CD4-positive, alpha-beta T cell treated with Interleukin-1 beta for 1 hour (primary cell): ENCODE measurements at regions not wholly inside any gene's neighbourhood (a gene's known extent, or its start where the extent isn't known, plus 50 kb on each side); places are given as distances from the start of the nearest gene placed in this dataset.
A peak's percentile ranks its signal among the peaks of the same experiment; 100 is the strongest.

Experiments used
- DNase-seq, 2 donors: peaks; one replicate each; pipeline ENCODE4 v3.0.0-alpha.2; 2020 to 2022

DNA sequence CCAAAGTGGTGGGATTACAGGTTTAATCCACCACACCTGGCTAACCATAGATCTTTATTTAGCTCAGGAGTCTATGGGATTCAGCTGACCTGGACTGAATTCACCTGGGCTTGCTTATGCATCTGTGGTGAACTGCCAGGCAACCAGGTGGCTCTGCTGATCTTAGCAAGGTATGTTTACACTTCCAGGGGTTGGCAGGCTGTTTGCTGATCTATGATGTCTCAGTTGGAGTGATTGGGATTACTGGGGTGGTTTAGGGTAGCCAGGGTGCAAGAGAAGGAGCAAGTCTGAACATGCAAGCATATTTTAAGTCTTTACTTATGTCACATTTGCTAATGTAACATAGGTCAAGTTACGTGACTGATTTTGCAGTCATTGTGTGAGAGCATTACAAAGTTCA, 63.6 kb upstream of the JAK2 start:
- no peak for DNase-seq

DNA sequence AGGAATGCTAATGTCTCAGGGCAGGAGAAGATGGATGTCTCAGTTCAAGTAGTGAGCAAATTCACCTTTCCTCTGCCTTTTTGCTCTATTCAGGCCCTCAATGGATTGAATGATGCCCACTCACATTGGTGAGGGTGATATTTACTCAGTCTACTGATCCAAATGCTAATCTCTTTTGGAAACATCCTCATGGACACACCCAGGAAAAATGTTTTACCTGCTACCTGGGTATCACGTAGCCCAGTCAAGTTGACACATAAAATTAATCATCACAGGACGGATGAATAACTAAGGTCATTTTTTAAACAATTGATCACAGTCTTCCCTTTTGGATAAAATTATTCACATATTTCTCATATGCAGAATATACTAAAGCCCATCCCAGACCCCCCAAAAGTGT, 63.0 kb upstream of the JAK2 start:
- DNase-seq = no peak

DNA sequence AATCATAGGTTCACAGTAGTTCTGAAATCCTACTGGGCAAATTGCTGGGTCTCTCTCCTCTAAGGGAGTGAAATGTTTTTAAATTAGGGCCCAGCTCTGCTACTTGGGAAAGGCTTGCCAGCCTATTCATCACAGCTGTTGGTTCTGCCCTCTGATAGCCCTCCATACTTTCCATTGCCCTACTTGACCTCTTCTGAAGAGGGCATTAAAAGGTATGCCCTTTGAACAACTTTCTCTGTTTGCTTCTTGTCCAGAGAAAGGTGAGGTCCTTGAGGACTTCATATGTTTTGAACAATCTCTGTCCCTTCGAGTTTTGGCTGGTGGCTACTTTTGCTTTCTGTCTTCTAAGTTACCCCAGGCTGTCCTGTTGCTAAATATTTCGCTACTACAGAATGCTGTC, 62.3 kb upstream of the JAK2 start:
- DNase-seq = no peak

DNA sequence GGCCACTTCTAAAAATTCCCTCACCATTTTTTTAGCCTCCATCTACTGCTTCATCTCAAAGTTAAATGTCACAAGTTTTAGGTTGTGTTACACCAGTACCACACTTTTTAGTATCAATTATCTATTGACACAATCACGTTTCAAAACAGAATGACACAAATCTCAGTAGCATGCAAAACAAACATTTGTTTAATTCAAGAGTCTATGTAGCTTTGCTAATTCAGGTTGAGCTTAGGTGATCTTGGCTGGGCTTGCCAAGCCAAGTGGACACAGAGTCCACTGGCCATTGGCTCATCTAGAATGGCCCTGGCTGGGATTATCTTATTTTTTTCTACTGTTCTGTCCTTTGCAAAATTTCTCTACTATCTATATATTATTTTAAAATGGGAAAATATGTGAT, 61.9 kb upstream of the JAK2 start:
- DNase-seq = no peak

DNA sequence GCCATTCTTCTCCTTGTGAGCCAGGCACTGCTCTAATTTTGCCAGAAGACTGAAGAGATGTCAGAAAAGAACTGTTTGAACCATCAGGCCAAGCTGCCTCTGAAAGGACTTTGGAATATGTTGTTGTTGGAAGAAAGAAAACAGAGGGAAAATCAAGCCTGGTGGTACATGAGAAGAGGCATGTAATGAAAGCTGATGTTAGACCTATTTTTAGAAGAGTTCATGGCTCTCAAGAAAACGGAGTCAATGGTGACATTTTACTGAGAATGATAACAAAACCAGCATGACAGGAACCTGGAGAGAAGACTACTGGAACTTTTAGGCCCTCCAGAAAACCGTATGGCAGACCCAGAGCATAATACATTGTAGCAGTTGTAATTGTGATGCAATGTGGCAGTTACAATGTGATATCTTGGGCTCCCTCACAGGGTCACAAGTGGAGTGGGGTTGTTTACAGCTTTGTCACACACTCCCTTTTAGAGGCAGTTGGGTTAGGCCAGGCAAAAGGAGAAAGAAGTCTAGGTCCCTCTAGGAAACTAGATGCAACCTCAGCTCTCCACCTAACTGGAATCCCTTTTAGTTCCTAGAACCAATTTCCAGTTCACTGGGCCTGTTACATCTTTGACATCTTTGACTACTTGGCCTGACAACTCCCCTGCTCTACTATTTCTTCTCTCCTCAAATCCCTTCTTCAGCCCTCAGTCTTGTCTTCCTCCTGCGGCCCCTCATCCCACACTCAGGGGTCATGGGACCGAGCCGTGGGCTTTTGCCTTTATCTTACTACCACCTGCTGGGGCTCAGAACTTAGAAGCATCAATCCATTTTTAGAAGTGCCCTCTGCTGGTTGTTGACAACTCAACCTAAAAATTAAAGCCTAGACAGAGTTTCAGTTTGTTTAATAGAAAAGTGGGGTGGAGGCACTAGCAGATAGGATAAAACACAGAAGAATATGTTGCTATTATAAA, 61.2 kb upstream of the JAK2 start:
- peak in 1 of 2 donors; percentile 46 for DNase-seq

DNA sequence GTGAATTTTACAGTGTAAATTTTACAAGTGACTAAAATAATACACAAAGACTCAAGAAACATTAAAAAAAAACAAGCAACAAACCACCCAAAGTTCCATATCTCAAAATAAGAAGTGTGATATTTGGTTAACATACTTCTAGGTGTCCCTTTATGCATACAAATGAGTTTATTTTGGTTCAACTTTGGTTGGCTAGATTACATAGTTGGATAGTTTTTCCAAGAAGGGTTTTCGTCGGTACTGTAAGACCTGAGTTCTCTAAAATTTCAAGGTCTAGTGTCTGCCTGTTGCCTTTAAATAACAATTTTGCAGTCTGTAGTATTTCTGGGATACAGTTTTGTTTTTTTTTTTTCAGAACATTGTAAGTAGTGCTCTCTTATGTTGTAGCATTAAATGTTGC, 58.8 kb upstream of the JAK2 start:
- DNase-seq = no peak

DNA sequence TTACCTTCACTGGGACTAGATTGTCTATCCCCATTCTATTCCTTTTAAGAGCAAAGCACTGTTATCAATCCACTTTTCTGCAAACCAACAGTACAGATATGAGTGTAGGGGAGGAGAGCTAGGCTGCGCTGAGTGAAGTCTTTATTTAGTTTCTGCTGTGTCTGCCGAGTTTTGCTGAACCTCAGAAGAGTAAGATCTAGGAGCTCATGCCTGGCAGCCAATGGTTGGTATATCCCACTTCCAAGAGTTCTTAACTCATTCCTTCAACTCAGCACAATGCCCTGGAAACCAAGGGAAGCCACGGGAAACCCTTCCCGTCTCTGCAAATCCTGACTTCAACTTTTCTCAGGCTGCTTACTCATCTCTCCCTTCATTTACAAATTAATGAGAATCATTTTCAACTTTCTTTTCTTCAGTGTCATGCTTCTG, 58.0 kb upstream of the JAK2 start:
- DNase-seq = no peak

DNA sequence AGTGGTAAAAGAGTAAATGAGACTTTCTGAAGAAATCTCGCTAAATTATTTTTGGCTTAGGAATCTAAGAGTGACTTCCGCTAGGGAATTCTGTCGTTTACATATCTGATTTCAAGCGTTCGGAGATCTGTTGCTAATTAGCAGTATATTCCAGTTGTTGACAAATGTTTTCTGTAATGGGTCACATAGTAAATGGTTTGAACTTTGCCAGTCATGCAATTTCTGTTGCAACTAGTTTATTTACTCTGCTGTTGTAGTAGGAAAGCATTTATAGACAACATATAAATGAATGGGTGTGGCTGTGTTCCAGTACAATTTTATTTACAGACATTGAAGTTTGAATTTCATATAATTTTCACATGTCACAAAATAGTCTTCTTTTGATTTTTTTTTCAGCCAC, 57.4 kb upstream of the JAK2 start:
- no peak for DNase-seq

DNA sequence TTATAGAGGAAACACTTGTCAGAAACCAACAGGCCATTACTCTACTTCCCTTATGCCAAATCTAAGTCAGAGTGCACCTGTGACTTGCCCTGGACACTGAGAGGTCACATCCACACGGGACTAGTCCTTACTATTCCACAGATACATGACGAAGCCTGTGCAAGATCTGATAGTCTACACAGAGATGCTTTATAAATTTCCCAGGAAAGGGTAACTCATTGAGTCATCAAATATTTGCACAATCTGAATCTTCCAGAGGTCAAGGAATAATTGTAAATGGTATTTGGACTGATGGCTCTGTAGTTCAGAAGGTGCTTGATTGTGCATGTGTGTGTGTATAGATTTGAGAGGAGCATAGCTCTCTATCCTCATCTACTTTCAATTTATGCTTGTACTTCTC, 55.2 kb upstream of the JAK2 start:
- DNase-seq = no peak

DNA sequence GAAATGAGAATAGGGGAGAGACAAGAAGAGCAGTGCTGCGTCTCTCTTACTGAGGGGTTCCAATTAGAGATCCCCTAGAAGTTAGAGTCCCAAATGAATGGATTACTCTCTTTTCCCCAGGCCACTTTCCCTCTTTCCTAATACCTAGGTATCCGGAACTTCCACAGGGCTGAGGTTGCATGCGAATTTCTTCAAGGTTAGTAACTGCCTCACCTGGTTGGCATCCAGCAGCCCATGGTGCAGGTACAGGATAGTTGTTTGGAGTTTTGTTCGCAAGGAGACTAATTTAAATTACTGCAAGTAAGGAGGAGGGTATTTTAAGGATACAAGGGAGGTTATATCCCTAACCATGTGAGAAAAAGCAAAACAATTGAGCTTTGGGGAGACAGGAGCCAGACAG, 52.4 kb upstream of the JAK2 start:
- no peak for DNase-seq

DNA sequence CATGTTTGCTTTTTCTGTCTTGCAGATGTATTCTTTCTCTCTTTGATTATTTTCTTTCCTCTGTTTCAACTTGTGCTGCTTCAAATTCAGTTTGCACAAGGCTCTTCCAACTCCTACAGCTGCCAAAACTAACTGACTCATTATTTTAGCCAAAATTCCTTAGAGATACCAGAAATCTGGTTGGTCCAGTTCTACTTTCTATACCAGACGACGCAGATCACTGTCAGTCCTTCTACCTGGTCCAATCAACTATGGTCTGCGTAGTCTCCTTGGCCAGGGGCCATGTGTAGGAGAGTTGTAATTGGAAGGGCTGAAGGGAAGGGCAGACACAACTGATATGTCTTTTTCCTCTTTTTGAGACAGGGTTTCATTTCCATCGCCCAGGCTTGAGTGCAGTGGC, 51.9 kb upstream of the JAK2 start:
- no peak for DNase-seq

DNA sequence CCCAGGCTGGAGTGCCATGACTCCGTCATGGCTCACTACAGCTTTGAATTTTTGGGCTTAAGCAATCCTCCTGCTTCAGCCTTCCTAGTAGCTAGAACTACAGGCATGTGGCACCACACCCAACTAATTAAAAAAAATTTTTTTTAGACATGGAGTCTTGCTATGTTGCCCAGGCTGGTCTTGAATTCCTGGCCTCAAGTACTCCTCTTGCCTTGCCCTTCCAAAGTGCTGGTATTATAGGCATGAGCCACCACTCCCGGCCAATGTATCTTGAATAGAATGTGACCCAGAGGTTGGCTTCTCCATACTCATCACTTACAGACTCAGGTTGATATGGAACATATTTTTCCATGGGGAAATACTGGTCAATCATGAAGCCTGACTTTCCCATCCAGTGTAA, 51.2 kb upstream of the JAK2 start:
- DNase-seq = no peak

DNA sequence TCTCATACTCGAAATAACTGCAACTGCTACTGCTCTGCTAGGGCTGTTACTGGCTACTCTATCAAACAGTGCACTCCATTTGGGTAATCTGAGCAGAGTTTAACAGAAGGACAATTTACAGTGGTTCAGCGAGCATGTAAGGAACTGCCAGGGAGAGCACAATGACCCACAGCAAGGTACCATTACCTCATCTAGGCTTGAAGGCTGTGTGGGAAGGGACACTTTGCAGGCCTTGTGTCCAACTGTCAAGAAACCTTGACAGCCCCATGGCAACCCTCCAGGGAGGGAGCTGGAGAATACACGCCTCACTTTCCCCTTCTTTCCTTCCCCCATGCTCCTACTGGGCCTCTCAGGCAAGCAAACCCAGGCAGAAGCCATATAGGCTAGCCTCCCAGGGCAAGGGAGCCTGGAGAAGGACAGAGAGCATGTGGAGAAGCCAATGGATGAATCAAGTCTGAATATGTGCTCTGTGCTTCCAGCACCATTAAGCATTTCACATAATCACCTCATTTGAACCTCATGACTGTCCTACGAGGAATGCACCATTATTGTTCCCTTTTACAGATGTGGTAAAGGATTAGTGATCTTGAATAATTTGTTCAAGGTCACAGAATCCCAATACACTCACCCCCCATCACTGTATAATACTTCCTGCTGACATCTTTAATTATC, 49.9 kb upstream of the JAK2 start:
- DNase-seq = no peak
